Breast epithelium (tissue), 4 donors: ENCODE measurements at regions not wholly inside any gene's neighbourhood (a gene's known extent, or its start where the extent isn't known, plus 50 kb on each side); places are given as distances from the start of the nearest gene placed in this dataset.

ENCODE experiments used
- DNase-seq, 2 donors: peaks; one replicate each; pipeline ENCODE4 v3.0.0-alpha.2; 2019; ENCODE audit warnings: low spot score in 2 of 2
- H3K27ac ChIP-seq, 2 donors: fragments of 200-600 bp; sonication (generic) in 1 of 2; one replicate each; pipeline ENCODE4 v1.5.1; 2016 to 2019; ENCODE audit warnings: mild to moderate bottlenecking in 1 of 2
- H3K27me3 ChIP-seq, 2 donors: fragments of 200-600 bp; sonication (generic) in 1 of 2; one replicate each; pipeline versions ENCODE4 v1.5.1 to v1.6.0; 2017 to 2019; ENCODE audit warnings: control low read depth in 1 of 2, mild to moderate bottlenecking in 1 of 2
- H3K36me3 ChIP-seq: fragments of 200-600 bp; one replicate; pipeline ENCODE4 v1.5.1; 2019
- H3K4me1 ChIP-seq, 2 donors: fragments of 200-600 bp; sonication (generic); one replicate each; pipeline ENCODE4 v1.5.1; 2016 to 2019; ENCODE audit warnings: control low read depth in 1 of 2
- H3K4me3 ChIP-seq, 3 donors: fragments of 200-600 bp; sonication (generic); 1 replicate in 2 of 3; 2 replicates in 1 of 3; pipeline ENCODE4 v1.5.1; 2016 to 2019; ENCODE audit warnings: mild to moderate bottlenecking in 3 of 3, moderate library complexity in 2 of 3
- H3K9me3 ChIP-seq, 2 donors: fragments of 200-600 bp; sonication (generic) in 1 of 2; one replicate each; pipeline ENCODE4 v1.5.1; 2016 to 2019; ENCODE audit warnings: control low read depth in 1 of 2
- CTCF ChIP-seq, 3 donors: fragments of 450-650 bp; IDR thresholded peaks; one replicate each; pipeline ENCODE4 v1.5.1; 2016 to 2017; ENCODE audit warnings: antibody characterized with exemption in 3 of 3, mild to moderate bottlenecking in 3 of 3, moderate library complexity in 3 of 3
- POLR2A ChIP-seq: fragments of 450-650 bp; IDR thresholded peaks from one replicate; pipeline ENCODE4 v1.6.1; 2016; ENCODE audit warnings: antibody characterized with exemption, mild to moderate bottlenecking, moderate library complexity
- POLR2AphosphoS5 ChIP-seq, 3 donors: sonication (generic); formaldehyde crosslinking; IDR thresholded peaks; one replicate each; pipeline ENCODE4 v1.6.1; 2017; ENCODE audit warnings: antibody characterized with exemption in 3 of 3
- intact Hi-C: fragments of 100-400 bp; cut with DNase I; formaldehyde crosslinking; loops from one replicate; pipeline ENCODE4 v1.15.1; 2023; ENCODE audit warnings: low total_unique reads

DNA sequence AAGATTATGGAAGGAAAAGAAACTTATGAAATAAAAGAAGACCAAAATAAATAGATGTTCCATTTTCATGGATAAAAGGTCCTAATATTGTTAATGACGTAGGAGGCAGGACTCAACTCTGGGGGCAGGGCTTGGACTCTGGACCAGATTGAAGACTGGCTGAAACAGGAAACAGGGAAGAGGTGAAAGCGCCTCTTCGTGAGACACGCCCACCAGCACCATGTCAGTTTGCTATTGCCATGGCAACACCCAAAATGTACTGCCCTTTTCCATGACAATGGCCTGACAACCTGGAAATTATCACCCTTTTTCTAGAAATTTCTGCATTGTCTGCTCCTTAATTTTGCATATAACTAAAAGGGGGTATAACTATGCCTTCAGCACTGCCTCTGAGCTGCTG lies 1522.2 kb downstream of the TBC1D22A start:
- H3K27ac ChIP-seq = no peak overlapping the region
- intact Hi-C loops = no loop called here

DNA sequence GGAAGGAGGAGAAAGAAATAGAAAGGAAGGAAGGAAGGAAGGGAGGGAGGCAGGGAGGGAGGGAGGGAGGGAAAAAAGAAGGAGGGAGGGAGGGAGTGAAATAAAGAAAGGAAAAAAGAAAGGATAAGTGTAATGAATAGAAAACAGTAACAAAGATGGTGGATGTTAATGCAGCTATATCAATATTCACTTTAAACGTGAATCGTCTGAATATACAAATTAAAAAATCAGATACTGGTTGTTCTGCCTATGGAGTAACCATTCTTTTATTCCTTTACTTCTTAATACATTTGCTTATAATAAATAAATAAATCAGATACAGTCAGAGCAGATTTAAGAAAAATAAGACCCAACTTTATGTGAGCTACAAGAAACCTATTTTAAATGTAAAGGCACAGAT lies 1520.4 kb downstream of the TBC1D22A start:
- intact Hi-C loops = no loop called here
- Histone ChIP-seq H3K36me3 (no peaks in the 10 kb centered on the region), H3K9me3 (no peaks in the 10 kb centered on the region), H3K27me3 (no peaks in the 10 kb centered on the region), H3K27ac (no peak overlapping the region), H3K4me1 (peaks cover 0 to 4% of the 10 kb centered on the region in 2 donors), H3K4me3 (no peak overlapping the region)
- TF ChIP-seq POLR2A (no peak), POLR2AphosphoS5 (IDR thresholded peaks at IDR 0.05) (no peak), CTCF (IDR thresholded peaks at IDR 0.05) (no peak)
- no peak for DNase-seq

More for the DNA sequence above, 1522.2 kb downstream of the TBC1D22A start:
- Histone ChIP-seq H3K36me3 (no peaks in the 10 kb centered on the region), H3K4me3 (no peak overlapping the region), H3K27me3 (no peaks in the 10 kb centered on the region), H3K4me1 (no peaks in the 10 kb centered on the region), H3K9me3 (no peaks in the 10 kb centered on the region)
- TF ChIP-seq POLR2A (no peak), POLR2AphosphoS5 (IDR thresholded peaks at IDR 0.05) (no peak), CTCF (IDR thresholded peaks at IDR 0.05) (no peak)
- DNase-seq = no peak

- no peaks in the 10 kb centered on the region for H3K9me3 ChIP-seq
- H3K27ac ChIP-seq = no peak overlapping the region
- H3K4me1 ChIP-seq = peaks cover 0 to 4% of the 10 kb centered on the region in 2 donors
- H3K27me3 ChIP-seq = no peaks in the 10 kb centered on the region
- no peak overlapping the region for H3K4me3 ChIP-seq
- intact Hi-C loops = no loop called here
- TF ChIP-seq POLR2AphosphoS5 (IDR thresholded peaks at IDR 0.05) = no peak
- TF ChIP-seq CTCF (IDR thresholded peaks at IDR 0.05) = no peak
- TF ChIP-seq POLR2A = no peak
- no peak for DNase-seq
- no peaks in the 10 kb centered on the region for H3K36me3 ChIP-seq
These were observed 1517.0 kb downstream of the TBC1D22A start for GRCh38 chr22:48279461-48279756.

GRCh38 chr22:48278620-48279460 lies 1516.4 kb downstream of the TBC1D22A start:
- Histone ChIP-seq H3K36me3 (no peaks in the 10 kb centered on the region), H3K4me3 (no peak overlapping the region), H3K27me3 (no peaks in the 10 kb centered on the region), H3K4me1 (peaks cover 0 to 4% of the 10 kb centered on the region in 2 donors), H3K27ac (no peak overlapping the region), H3K9me3 (no peaks in the 10 kb centered on the region)
- DNase-seq = peak in 1 of 2 donors; percentile 4
- intact Hi-C loops = no loop called here
- TF ChIP-seq POLR2AphosphoS5 (IDR thresholded peaks at IDR 0.05) = no peak

DNA sequence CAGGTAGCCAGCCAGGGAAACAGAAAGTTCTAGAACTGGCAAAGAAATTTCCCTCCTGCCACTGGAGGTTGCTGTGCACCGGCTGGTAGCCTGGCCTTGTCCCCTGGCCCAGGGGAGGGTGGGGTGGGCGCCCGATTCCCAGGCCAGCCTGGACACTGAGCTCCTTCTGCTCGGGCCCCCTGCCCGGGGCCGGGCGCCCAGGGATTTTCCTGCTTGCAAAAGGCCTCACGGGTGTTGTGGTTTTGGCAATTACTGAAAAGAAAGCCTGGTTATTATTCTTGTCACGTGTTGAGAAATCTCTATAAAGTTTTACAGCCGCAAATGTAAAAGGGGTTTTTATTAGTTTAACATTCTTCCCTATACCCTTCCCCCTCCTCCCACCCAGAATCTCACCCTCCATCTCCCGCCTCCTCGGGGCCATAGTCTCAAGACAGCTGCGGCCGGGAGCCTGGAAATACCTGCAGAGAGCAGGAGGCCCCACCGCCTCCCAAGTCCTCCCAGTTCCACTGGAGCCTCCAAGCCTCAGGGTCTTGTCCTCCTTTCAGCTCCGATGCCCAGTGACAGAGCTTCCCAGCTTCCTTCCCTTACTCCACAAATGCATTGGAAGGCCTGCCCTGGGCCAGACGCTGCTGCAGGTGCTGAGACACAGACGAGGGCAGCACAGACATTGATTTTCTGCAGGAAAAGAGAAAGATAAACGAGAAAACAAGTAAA lies 1515.6 kb downstream of the TBC1D22A start:
- no peaks in the 10 kb centered on the region for H3K36me3 ChIP-seq
- TF ChIP-seq POLR2A (no peak), POLR2AphosphoS5 (IDR thresholded peaks at IDR 0.05) (no peak), CTCF (IDR thresholded peaks at IDR 0.05) (no peak)
- intact Hi-C loops = no loop called here
- H3K27me3 ChIP-seq = no peaks in the 10 kb centered on the region
- no peak overlapping the region for H3K4me3 ChIP-seq
- no peaks in the 10 kb centered on the region for H3K9me3 ChIP-seq
- H3K4me1 ChIP-seq = peaks cover 0 to 4% of the 10 kb centered on the region in 2 donors
- no peak for DNase-seq
- no peak overlapping the region for H3K27ac ChIP-seq
